Panc1 (cell line): ENCODE measurements at regions not wholly inside any gene's neighbourhood (a gene's known extent, or its start where the extent isn't known, plus 50 kb on each side); places are given as distances from the start of the nearest gene placed in this dataset.

Experiments used
- ATAC-seq: fragments of 200-7000 bp; cut with Tn5 transposase; 2 replicates; pipeline ENCODE4 v1.9.1; 2020; ENCODE audit warnings: mild to moderate bottlenecking, moderate library complexity
- BruUV-seq: library from RNA; stranded (reverse); fragments of 400-500 nt; replicated peaks from 2 replicates; lab custom pipeline; 2021; lab: Mats Ljungman, UMichigan
- CTCF ChIA-PET: fragments of 300-600 bp; sonication (Branson Sonifier 250); formaldehyde crosslinking; loops from one replicate; lab custom pipeline; 2022; ENCODE audit warnings: antibody characterized with exemption; lab: Charles Lee
- POLR2A ChIA-PET: fragments of 300-600 bp; sonication (Branson Sonifier 250); formaldehyde crosslinking; loops from one replicate; lab custom pipeline; 2022; ENCODE audit warnings: antibody characterized with exemption; lab: Charles Lee
- DNase-seq: peaks from one replicate; pipeline ENCODE4 v3.0.0-alpha.2; 2010; ENCODE audit warnings: low read depth, low spot score
- H3K27ac ChIP-seq: 2 replicates; pipeline ENCODE4 v1.5.1; 2011; ENCODE audit warnings: mild to moderate bottlenecking, low read length, inconsistent platforms
- H3K27me3 ChIP-seq: fragments of 200-500 bp; sonication (Bioruptor generic); 2 replicates; pipeline ENCODE4 v1.6.0; 2014; ENCODE audit warnings: low read length, inconsistent platforms; ENCODE audit not compliant: control insufficient read depth, insufficient read depth
- H3K36me3 ChIP-seq: fragments of 200-500 bp; sonication (Bioruptor generic); 2 replicates; pipeline ENCODE4 v1.5.1; 2014; ENCODE audit warnings: inconsistent platforms, mild to moderate bottlenecking, low read length, moderate library complexity; ENCODE audit not compliant: control insufficient read depth, insufficient read depth
- H3K4me1 ChIP-seq: 2 replicates; pipeline ENCODE4 v1.5.1; 2011; ENCODE audit warnings: inconsistent platforms, mild to moderate bottlenecking, low read length, moderate library complexity; ENCODE audit not compliant: control insufficient read depth, insufficient read depth
- H3K4me3 ChIP-seq, 2 experiments: 2 replicates each; pipeline ENCODE4 v1.5.1; 2011 to 2012; ENCODE audit warnings: low read depth in 2 of 2, low read length in 2 of 2, mild to moderate bottlenecking in 2 of 2, inconsistent platforms in 1 of 2, moderate library complexity in 1 of 2
- H3K9me3 ChIP-seq: fragments of 200-500 bp; sonication (Bioruptor generic); 2 replicates; pipeline ENCODE4 v1.5.1; 2014; ENCODE audit warnings: low read depth, mild to moderate bottlenecking, inconsistent platforms, low read length, moderate library complexity; ENCODE audit not compliant: control insufficient read depth, insufficient read depth
- CTCF ChIP-seq: fragments of 450-650 bp; IDR thresholded peaks from 2 replicates; pipeline ENCODE4 v1.5.1; 2017; ENCODE audit warnings: mild to moderate bottlenecking
- POLR2AphosphoS5 ChIP-seq: IDR thresholded peaks from 2 replicates; pipeline ENCODE4 v1.6.1; 2012; ENCODE audit warnings: mild to moderate bottlenecking, low read depth, low read length, moderate library complexity
- SIN3A ChIP-seq: IDR thresholded peaks from 2 replicates; pipeline ENCODE4 v1.6.1; 2012; ENCODE audit warnings: low read depth, mild to moderate bottlenecking, low read length, moderate library complexity, borderline replicate concordance; ENCODE audit not compliant: insufficient read depth
- TCF7L2 ChIP-seq: IDR thresholded peaks from 2 replicates; pipeline ENCODE4 v1.6.1; 2011; ENCODE audit warnings: mild to moderate bottlenecking, low read depth, low read length, inconsistent platforms
- in situ Hi-C: cut with HindIII; loops from 2 replicates; pipeline ENCODE4 v1.10.0; 2016; ENCODE audit warnings: low sequenced_read_pairs, low pct_unique_long_range_greater_than_20kb
- intact Hi-C: fragments of 100-400 bp; cut with micrococcal nuclease; formaldehyde crosslinking; loops from one replicate; pipeline ENCODE4 v1.10.0; 2022; ENCODE audit not compliant: unreplicated experiment
- TF ChIP-seq, protein P1 (sequence below), 2 experiments: IDR thresholded peaks; 2 replicates each; pipeline ENCODE4 v1.6.1; 2011 to 2012; ENCODE audit warnings: low read depth in 2 of 2, control low read depth in 1 of 2, low read length in 1 of 2, mild to moderate bottlenecking in 1 of 2, moderate library complexity in 1 of 2; ENCODE audit not compliant: insufficient read depth in 1 of 2

DNA sequence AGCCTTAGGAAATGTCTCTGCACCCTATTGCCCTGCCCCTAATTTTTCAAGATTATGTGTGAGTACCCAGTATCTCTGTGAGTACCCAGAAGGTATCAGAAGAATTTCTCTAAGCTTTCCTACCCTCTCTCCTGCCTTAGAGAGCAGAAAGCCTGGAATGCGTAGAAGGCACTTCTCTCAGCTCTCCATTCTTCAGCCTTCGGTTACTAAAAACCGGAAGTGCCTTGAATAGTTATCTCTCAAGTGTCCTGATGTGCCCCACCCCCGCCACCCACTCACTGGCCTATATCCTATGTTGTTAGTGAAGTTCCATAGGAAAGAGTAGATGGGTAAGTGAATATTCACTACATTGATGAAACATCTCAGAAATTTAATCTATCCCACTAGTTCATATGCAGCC lies 210.7 kb upstream of the CDH10 start:
- no peaks in the 10 kb centered on the region for H3K4me1 ChIP-seq
- ATAC-seq (no peak), DNase-seq (no peak)
- ChIA-PET POLR2A (no interaction called here), CTCF (no interaction called here)
- intact Hi-C loops: no loop called here
- no peak for TF ChIP-seq POLR2AphosphoS5
- TF ChIP-seq TCF7L2: no peak
- TF ChIP-seq SIN3A: no peak
- TF ChIP-seq, protein P1, sequence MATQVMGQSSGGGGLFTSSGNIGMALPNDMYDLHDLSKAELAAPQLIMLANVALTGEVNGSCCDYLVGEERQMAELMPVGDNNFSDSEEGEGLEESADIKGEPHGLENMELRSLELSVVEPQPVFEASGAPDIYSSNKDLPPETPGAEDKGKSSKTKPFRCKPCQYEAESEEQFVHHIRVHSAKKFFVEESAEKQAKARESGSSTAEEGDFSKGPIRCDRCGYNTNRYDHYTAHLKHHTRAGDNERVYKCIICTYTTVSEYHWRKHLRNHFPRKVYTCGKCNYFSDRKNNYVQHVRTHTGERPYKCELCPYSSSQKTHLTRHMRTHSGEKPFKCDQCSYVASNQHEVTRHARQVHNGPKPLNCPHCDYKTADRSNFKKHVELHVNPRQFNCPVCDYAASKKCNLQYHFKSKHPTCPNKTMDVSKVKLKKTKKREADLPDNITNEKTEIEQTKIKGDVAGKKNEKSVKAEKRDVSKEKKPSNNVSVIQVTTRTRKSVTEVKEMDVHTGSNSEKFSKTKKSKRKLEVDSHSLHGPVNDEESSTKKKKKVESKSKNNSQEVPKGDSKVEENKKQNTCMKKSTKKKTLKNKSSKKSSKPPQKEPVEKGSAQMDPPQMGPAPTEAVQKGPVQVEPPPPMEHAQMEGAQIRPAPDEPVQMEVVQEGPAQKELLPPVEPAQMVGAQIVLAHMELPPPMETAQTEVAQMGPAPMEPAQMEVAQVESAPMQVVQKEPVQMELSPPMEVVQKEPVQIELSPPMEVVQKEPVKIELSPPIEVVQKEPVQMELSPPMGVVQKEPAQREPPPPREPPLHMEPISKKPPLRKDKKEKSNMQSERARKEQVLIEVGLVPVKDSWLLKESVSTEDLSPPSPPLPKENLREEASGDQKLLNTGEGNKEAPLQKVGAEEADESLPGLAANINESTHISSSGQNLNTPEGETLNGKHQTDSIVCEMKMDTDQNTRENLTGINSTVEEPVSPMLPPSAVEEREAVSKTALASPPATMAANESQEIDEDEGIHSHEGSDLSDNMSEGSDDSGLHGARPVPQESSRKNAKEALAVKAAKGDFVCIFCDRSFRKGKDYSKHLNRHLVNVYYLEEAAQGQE (IDR thresholded peaks at IDR 0.05; ENCODE audit: insufficient read depth in 1 of 2, low read depth in 2 of 2, low read length in 1 of 2): no peak
- no peak for TF ChIP-seq CTCF
- H3K27ac ChIP-seq: no peak overlapping the region
- no TSS peak for BruUV-seq
- no peak overlapping the region for H3K4me3 ChIP-seq
- H3K27me3 ChIP-seq: no peaks in the 10 kb centered on the region
- no peaks in the 10 kb centered on the region for H3K9me3 ChIP-seq
- in situ Hi-C loops: no loop called here
- no peaks in the 10 kb centered on the region for H3K36me3 ChIP-seq

DNA sequence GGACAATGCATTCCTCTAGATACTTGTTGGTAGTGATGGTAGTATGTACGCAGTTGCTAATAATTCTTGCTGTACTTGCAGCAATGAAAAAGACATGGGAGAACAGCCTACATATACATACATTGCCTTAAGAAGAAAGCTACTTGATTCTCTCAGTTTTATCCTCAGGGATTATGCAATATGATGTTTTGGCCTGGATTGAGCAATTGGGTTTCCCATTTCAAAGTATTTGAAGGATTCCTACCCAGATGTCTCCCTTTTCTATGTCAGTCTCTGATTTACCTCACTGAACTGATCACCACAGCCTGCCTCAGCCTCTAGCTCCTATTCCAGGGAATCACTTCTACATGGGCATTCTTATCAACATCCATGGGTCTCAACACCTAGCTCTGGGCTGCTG lies 210.1 kb upstream of the CDH10 start:
- no peaks in the 10 kb centered on the region for H3K36me3 ChIP-seq
- no peak overlapping the region for H3K4me3 ChIP-seq
- CTCF ChIA-PET: no interaction called here
- no peaks in the 10 kb centered on the region for H3K4me1 ChIP-seq
- in situ Hi-C loops (no loop called here), intact Hi-C loops (no loop called here)
- POLR2A ChIA-PET: no interaction called here
- no peaks in the 10 kb centered on the region for H3K27me3 ChIP-seq
- TF ChIP-seq POLR2AphosphoS5 (no peak), CTCF (no peak), SIN3A (no peak), TCF7L2 (no peak)
- TF ChIP-seq, protein P1 (IDR thresholded peaks at IDR 0.05; ENCODE audit: insufficient read depth in 1 of 2, low read depth in 2 of 2, low read length in 1 of 2): no peak
- DNase-seq: no peak
- BruUV-seq: no TSS peak
- H3K9me3 ChIP-seq: no peaks in the 10 kb centered on the region
- no peak overlapping the region for H3K27ac ChIP-seq
- ATAC-seq: no peak
